ENCODE measurements at regions not wholly inside any gene's neighbourhood (a gene's known extent, or its start where the extent isn't known, plus 50 kb on each side); places are given as distances from the start of the nearest gene placed in this dataset.
"Not testable (repeated sequence)": the region's sequence is repeated elsewhere in the genome, so short reads cannot be mapped to it uniquely, and the experiment has no call there.

DNA sequence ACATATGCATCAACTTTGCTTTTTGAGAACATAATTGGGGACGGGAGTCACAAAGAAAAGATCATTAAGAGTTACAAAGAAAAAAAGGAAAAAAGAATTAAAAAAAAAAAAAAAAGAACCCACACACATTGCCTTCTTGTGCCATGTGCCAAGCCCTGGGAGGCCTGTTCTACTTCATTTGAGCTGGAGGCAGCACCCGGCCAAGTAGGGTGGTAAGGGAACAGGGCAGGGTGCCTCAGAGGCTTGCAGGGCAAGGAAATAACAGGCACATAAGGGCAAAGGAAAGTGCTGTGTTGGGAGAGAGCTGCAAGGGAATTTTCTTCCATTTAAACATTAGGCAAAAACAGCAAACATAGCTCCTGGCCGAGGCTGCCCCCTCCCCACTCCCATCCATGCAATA, 418.0 kb downstream of the TMEM182 start:
- ChIA-PET POLR2A (ENCODE audit: low non-redundant PET) (no interaction called here), CTCF (no interaction called here)
- no peaks in the 10 kb centered on the region for H3K4me1 ChIP-seq (ENCODE audit: insufficient read depth, low read length, poor library complexity, severe bottlenecking)
- DNase-seq (ENCODE audit: low spot score), result no peak
- intact Hi-C loops (cut with micrococcal nuclease; ENCODE audit: unreplicated experiment), result no loop called here
- BruUV-seq (replicated peaks), result no TSS peak
- H3K36me3 ChIP-seq (ENCODE audit: insufficient read depth, low read length, poor library complexity, severe bottlenecking), result no peaks in the 10 kb centered on the region
- H3K27me3 ChIP-seq (replicated peaks; ENCODE audit: insufficient read depth, low read depth, low read length, poor library complexity), result no peaks in the 10 kb centered on the region
- H3K27ac ChIP-seq (ENCODE audit: low read depth, low read length, poor library complexity, severe bottlenecking), result no peak overlapping the region
- TF ChIP-seq, protein P1, sequence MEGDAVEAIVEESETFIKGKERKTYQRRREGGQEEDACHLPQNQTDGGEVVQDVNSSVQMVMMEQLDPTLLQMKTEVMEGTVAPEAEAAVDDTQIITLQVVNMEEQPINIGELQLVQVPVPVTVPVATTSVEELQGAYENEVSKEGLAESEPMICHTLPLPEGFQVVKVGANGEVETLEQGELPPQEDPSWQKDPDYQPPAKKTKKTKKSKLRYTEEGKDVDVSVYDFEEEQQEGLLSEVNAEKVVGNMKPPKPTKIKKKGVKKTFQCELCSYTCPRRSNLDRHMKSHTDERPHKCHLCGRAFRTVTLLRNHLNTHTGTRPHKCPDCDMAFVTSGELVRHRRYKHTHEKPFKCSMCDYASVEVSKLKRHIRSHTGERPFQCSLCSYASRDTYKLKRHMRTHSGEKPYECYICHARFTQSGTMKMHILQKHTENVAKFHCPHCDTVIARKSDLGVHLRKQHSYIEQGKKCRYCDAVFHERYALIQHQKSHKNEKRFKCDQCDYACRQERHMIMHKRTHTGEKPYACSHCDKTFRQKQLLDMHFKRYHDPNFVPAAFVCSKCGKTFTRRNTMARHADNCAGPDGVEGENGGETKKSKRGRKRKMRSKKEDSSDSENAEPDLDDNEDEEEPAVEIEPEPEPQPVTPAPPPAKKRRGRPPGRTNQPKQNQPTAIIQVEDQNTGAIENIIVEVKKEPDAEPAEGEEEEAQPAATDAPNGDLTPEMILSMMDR (conservative IDR thresholded peaks at IDR 0.05; ENCODE audit: low read depth, low read length), result no peak
- TF ChIP-seq EZH2 (IDR thresholded peaks at IDR 0.05; ENCODE audit: borderline replicate concordance, low read depth, low read length, poor library complexity, severe bottlenecking), result no peak
- no peak overlapping the region for H3K4me3 ChIP-seq (ENCODE audit: low read depth, low read length, poor library complexity, severe bottlenecking)
- H3K9me3 ChIP-seq (ENCODE audit: low read depth, low read length, poor library complexity, severe bottlenecking), result no peaks in the 10 kb centered on the region

GRCh38 chr2:103183061-103183460, 421.2 kb downstream of the TMEM182 start:
- Histone ChIP-seq H3K9me3 (ENCODE audit: low read depth, low read length, poor library complexity, severe bottlenecking) (no peaks in the 10 kb centered on the region), H3K4me3 (ENCODE audit: low read depth, low read length, poor library complexity, severe bottlenecking) (no peak overlapping the region), H3K4me1 (ENCODE audit: insufficient read depth, low read length, poor library complexity, severe bottlenecking) (no peaks in the 10 kb centered on the region), H3K27ac (ENCODE audit: low read depth, low read length, poor library complexity, severe bottlenecking) (no peak overlapping the region), H3K36me3 (ENCODE audit: insufficient read depth, low read length, poor library complexity, severe bottlenecking) (no peaks in the 10 kb centered on the region), H3K27me3 (replicated peaks; ENCODE audit: insufficient read depth, low read depth, low read length, poor library complexity) (no peaks in the 10 kb centered on the region)
- CTCF ChIA-PET, result no interaction called here
- intact Hi-C loops (cut with micrococcal nuclease; ENCODE audit: unreplicated experiment), result no loop called here
- TF ChIP-seq, protein P1 (conservative IDR thresholded peaks at IDR 0.05; ENCODE audit: low read depth, low read length), result no peak
- no peak for TF ChIP-seq EZH2 (IDR thresholded peaks at IDR 0.05; ENCODE audit: borderline replicate concordance, low read depth, low read length, poor library complexity, severe bottlenecking)
- no TSS peak for BruUV-seq (replicated peaks)
- DNase-seq (ENCODE audit: low spot score), result no peak
- POLR2A ChIA-PET (ENCODE audit: low non-redundant PET), result no interaction called here

DNA sequence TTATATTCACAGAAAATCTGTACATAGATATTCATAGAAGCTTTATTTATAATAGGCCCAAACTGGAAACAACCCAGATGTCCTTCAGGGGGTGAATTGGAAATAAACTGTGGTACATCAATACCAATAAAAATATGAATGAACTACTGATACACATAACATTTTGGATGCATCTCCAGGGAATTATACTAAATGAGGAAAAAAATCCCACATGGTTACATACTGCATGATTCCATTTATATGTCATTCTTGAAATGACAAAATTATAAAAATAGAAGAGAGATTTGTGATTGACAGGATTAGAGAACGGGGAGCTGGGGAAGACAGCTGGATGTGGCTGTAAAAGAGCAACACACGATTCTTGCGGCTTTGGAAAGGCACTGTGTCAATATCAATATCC, 435.0 kb downstream of the TMEM182 start:
- Histone ChIP-seq H3K4me1 (ENCODE audit: insufficient read depth, low read length, poor library complexity, severe bottlenecking) (no peaks in the 10 kb centered on the region), H3K27ac (ENCODE audit: low read depth, low read length, poor library complexity, severe bottlenecking) (no peak overlapping the region), H3K27me3 (replicated peaks; ENCODE audit: insufficient read depth, low read depth, low read length, poor library complexity) (no peaks in the 10 kb centered on the region), H3K4me3 (ENCODE audit: low read depth, low read length, poor library complexity, severe bottlenecking) (no peak overlapping the region), H3K9me3 (ENCODE audit: low read depth, low read length, poor library complexity, severe bottlenecking) (no peaks in the 10 kb centered on the region), H3K36me3 (ENCODE audit: insufficient read depth, low read length, poor library complexity, severe bottlenecking) (no peaks in the 10 kb centered on the region)
- POLR2A ChIA-PET (ENCODE audit: low non-redundant PET), result no interaction called here
- CTCF ChIA-PET, result no interaction called here
- BruUV-seq (replicated peaks), result no TSS peak
- TF ChIP-seq, protein P1 (conservative IDR thresholded peaks at IDR 0.05; ENCODE audit: low read depth, low read length), result no peak
- no peak for TF ChIP-seq EZH2 (IDR thresholded peaks at IDR 0.05; ENCODE audit: borderline replicate concordance, low read depth, low read length, poor library complexity, severe bottlenecking)
- DNase-seq (ENCODE audit: low spot score), result no peak
- intact Hi-C loops (cut with micrococcal nuclease; ENCODE audit: unreplicated experiment), result no loop called here

GRCh38 chr2:103200774-103201173, 438.9 kb downstream of the TMEM182 start:
- intact Hi-C loops (cut with micrococcal nuclease; ENCODE audit: unreplicated experiment); DNase-seq (ENCODE audit: low spot score); H3K27ac ChIP-seq (ENCODE audit: low read depth, low read length, poor library complexity, severe bottlenecking); H3K4me1 ChIP-seq (ENCODE audit: insufficient read depth, low read length, poor library complexity, severe bottlenecking); BruUV-seq (replicated peaks); H3K9me3 ChIP-seq (ENCODE audit: low read depth, low read length, poor library complexity, severe bottlenecking); H3K27me3 ChIP-seq (replicated peaks; ENCODE audit: insufficient read depth, low read depth, low read length, poor library complexity); H3K36me3 ChIP-seq (ENCODE audit: insufficient read depth, low read length, poor library complexity, severe bottlenecking); CTCF ChIA-PET; POLR2A ChIA-PET (ENCODE audit: low non-redundant PET); H3K4me3 ChIP-seq (ENCODE audit: low read depth, low read length, poor library complexity, severe bottlenecking): not testable (repeated sequence)
